ENCODE measurements at regions not wholly inside any gene's neighbourhood (a gene's known extent, or its start where the extent isn't known, plus 50 kb on each side); places are given as distances from the start of the nearest gene placed in this dataset.

- Histone ChIP-seq H4K20me1 (ENCODE audit: insufficient read depth, low read length) (no peaks in the 10 kb centered on the region), H3K36me3 (replicated peaks in 1 of 2; ENCODE audit: control insufficient read depth in 1 of 2, insufficient read depth in 2 of 2, low read length in 2 of 2) (no peaks in the 10 kb centered on the region), H3K4me1 (ENCODE audit: insufficient read depth, low read length) (0 out of 2 replicates have a peak, but pooled peaks cover 6% of the 10 kb centered on the region), H3K27ac (ENCODE audit: extremely low read length, insufficient read depth, low read length) (no peak overlapping the region), H3K27me3 (ENCODE audit: control insufficient read depth in 1 of 2, insufficient read depth in 2 of 2, low read length in 2 of 2) (no peaks in the 10 kb centered on the region), H3K4me3 (replicated peaks in 1 of 3; ENCODE audit: insufficient read depth in 1 of 3, low read depth in 2 of 3, low read length in 3 of 3) (no peak overlapping the region), H3K9me3 (ENCODE audit: low read length) (no peaks in the 10 kb centered on the region), H2AFZ (ENCODE audit: low read length) (no peak overlapping the region), H3K9ac (ENCODE audit: insufficient read depth, low read depth, low read length) (no peak overlapping the region), H3K4me2 (ENCODE audit: low read depth, low read length) (no peak overlapping the region), H3K79me2 (ENCODE audit: insufficient read depth, low read length) (no peaks in the 10 kb centered on the region)
- WGBS (ENCODE audit: low lambda C conversion rate): 0% methylated on average over 1 of the region's 1 CpG
- FAIRE-seq (no peak), DNase-seq (ENCODE audit: low spot score) (no peak), ATAC-seq (no peak)
- in situ Hi-C loops (cut with HindIII; ENCODE audit: extremely low pct_ligation_motif_present, low pct_unique_long_range_greater_than_20kb): no loop called here
- TF ChIP-seq ZNF503 (CRISPR knock-in tag; IDR thresholded peaks at IDR 0.05): no peak
- TF ChIP-seq NCOR1 (IDR thresholded peaks at IDR 0.05; ENCODE audit: borderline replicate concordance, low read length): no peak
- TF ChIP-seq ZSCAN30 (CRISPR knock-in tag; IDR thresholded peaks at IDR 0.05): no peak
- TF ChIP-seq ZNF816 (CRISPR knock-in tag; IDR thresholded peaks at IDR 0.05; ENCODE audit: borderline replicate concordance): no peak
- no peak for TF ChIP-seq ZNF292 (CRISPR knock-in tag; IDR thresholded peaks at IDR 0.05; ENCODE audit: borderline replicate concordance, low read depth)
- TF ChIP-seq HES4 (CRISPR knock-in tag; IDR thresholded peaks at IDR 0.05; ENCODE audit: borderline replicate concordance): no peak
- TF ChIP-seq SATB2 (CRISPR knock-in tag; IDR thresholded peaks at IDR 0.05): no peak
- no peak for TF ChIP-seq REL (CRISPR knock-in tag; conservative IDR thresholded peaks at IDR 0.05)
- no peak for TF ChIP-seq TBX3 (IDR thresholded peaks at IDR 0.05; ENCODE audit: borderline replicate concordance)
- TF ChIP-seq CREB3 (CRISPR knock-in tag; IDR thresholded peaks at IDR 0.05): no peak
- TF ChIP-seq ZNF326 (CRISPR knock-in tag; IDR thresholded peaks at IDR 0.05; ENCODE audit: borderline replicate concordance): no peak
- TF ChIP-seq ATM (IDR thresholded peaks at IDR 0.05; ENCODE audit: borderline replicate concordance): no peak
- no peak for TF ChIP-seq NFE2L2 (IDR thresholded peaks at IDR 0.05; ENCODE audit: low read length)
- no peak for TF ChIP-seq ZMYM4 (CRISPR knock-in tag; IDR thresholded peaks at IDR 0.05)
- TF ChIP-seq ZNF546 (CRISPR knock-in tag; conservative IDR thresholded peaks at IDR 0.05): no peak
- no peak for TF ChIP-seq THAP8 (CRISPR knock-in tag; IDR thresholded peaks at IDR 0.05; ENCODE audit: borderline replicate concordance)
- CTCF ChIA-PET (ENCODE audit: low intra/inter-chr PET ratio, low total read pairs): interaction anchor here (2.0 kb wide), 1 partner anchor 401 kb away, joined by 15 read pairs; no protein-coding TSS in a partner anchor
- intact Hi-C loops (cut with micrococcal nuclease; ENCODE audit: unreplicated experiment): loop anchor here (2.0 kb wide), 1 partner anchor 340 kb away; no protein-coding TSS in a partner anchor
- POLR2A ChIA-PET: no interaction called here
- no TSS peak for BruUV-seq (replicated peaks)
Measured at GRCh38 chr9:17062497-17062896, 72.3 kb upstream of the CNTLN start.
